Stimulated activated CD4-positive, alpha-beta T cell treated with anti-CD3 and anti-CD28 coated beads, Interleukin-15, amount 100 ng/mL, for 24 hours (primary cell): ENCODE measurements at regions not wholly inside any gene's neighbourhood (a gene's known extent, or its start where the extent isn't known, plus 50 kb on each side); places are given as distances from the start of the nearest gene placed in this dataset.
"Not testable (repeated sequence)": the region's sequence is repeated elsewhere in the genome, so short reads cannot be mapped to it uniquely, and the experiment has no call there.

ENCODE experiments used
- DNase-seq: peaks from one replicate; pipeline ENCODE4 v3.0.0-alpha.2; 2020

GRCh38 chrY:17579956-17580519, 300.0 kb downstream of the CDY2B start:
- not testable (repeated sequence) for DNase-seq

- peak; percentile 1 for DNase-seq
These were observed 300.7 kb downstream of the CDY2B start for GRCh38 chrY:17579131-17579955.

GRCh38 chrY:17563114-17563513, 316.9 kb downstream of the CDY2B start:
- not testable (repeated sequence) for DNase-seq
